Smooth muscle cell (in vitro differentiated cells): ENCODE measurements at regions not wholly inside any gene's neighbourhood (a gene's known extent, or its start where the extent isn't known, plus 50 kb on each side); places are given as distances from the start of the nearest gene placed in this dataset.

ENCODE experiments used
- DNase-seq: peaks from one replicate; lab custom pipeline; 2025; ENCODE audit not compliant: unreplicated experiment; lab: John Stamatoyannopoulos, UW
- H2AFZ ChIP-seq: fragments of 200-600 bp; sonication (generic); 2 replicates; pipeline ENCODE4 v1.6.0; 2016; ENCODE audit warnings: antibody characterized with exemption, low read depth, mild to moderate bottlenecking
- H3F3A ChIP-seq: fragments of 200-600 bp; sonication (generic); 2 replicates; pipeline ENCODE4 v1.6.0; 2017; ENCODE audit warnings: antibody characterized with exemption, low read depth
- H3K27ac ChIP-seq: fragments of 200-600 bp; sonication (generic); 2 replicates; pipeline ENCODE4 v1.5.1; 2016; ENCODE audit warnings: low read depth, mild to moderate bottlenecking
- H3K27me3 ChIP-seq: fragments of 200-600 bp; sonication (generic); 2 replicates; pipeline ENCODE4 v1.6.1; 2016; ENCODE audit warnings: low read depth, mild to moderate bottlenecking
- H3K36me3 ChIP-seq: fragments of 200-600 bp; sonication (generic); 2 replicates; pipeline ENCODE4 v1.5.1; 2016; ENCODE audit warnings: low read depth
- H3K4me1 ChIP-seq: fragments of 200-600 bp; sonication (generic); 2 replicates; pipeline ENCODE4 v1.5.1; 2016; ENCODE audit warnings: low read depth
- H3K4me2 ChIP-seq: fragments of 200-600 bp; sonication (generic); 2 replicates; pipeline ENCODE4 v1.6.0; 2016; ENCODE audit warnings: mild to moderate bottlenecking
- H3K4me3 ChIP-seq: fragments of 200-600 bp; sonication (generic); 2 replicates; pipeline ENCODE4 v1.5.1; 2016; ENCODE audit warnings: mild to moderate bottlenecking
- H3K79me2 ChIP-seq: fragments of 200-600 bp; sonication (generic); 2 replicates; pipeline ENCODE4 v1.6.0; 2016; ENCODE audit warnings: low read depth, mild to moderate bottlenecking
- H3K9ac ChIP-seq: fragments of 200-600 bp; sonication (generic); 2 replicates; pipeline ENCODE4 v1.6.0; 2016; ENCODE audit warnings: low read depth
- H3K9me3 ChIP-seq: fragments of 200-600 bp; sonication (generic); replicated peaks from 2 replicates; pipeline ENCODE4 v1.5.1; 2016; ENCODE audit warnings: low read depth
- H4K20me1 ChIP-seq: fragments of 200-600 bp; sonication (generic); 2 replicates; pipeline ENCODE4 v1.6.0; 2016; ENCODE audit warnings: low read depth
- CTCF ChIP-seq: fragments of 200-600 bp; sonication (generic); IDR thresholded peaks from 2 replicates; pipeline ENCODE4 v1.5.1; 2017; ENCODE audit warnings: borderline replicate concordance, mild to moderate bottlenecking, antibody characterized with exemption; ENCODE audit not compliant: insufficient read depth, poor library complexity, severe bottlenecking
- WGBS: methylation state at CpG from one replicate; pipeline ENCODE4 v1.1.7; 2016; ENCODE audit warnings: low lambda C conversion rate; 5-methylcytosine and 5-hydroxymethylcytosine counted together

GRCh38 chr2:120431386-120432292 lies 85.7 kb downstream of the INHBB start:
- no peaks in the 10 kb centered on the region for H3K79me2 ChIP-seq
- no peak overlapping the region for H3K27ac ChIP-seq
- no peak overlapping the region for H3K9ac ChIP-seq
- H3K36me3 ChIP-seq = no peaks in the 10 kb centered on the region
- no peak overlapping the region for H3K4me2 ChIP-seq
- H3K9me3 ChIP-seq = no peaks in the 10 kb centered on the region
- DNase-seq = no peak
- 90% methylated on average over 20 of the region's 20 CpGs for WGBS
- H3K4me3 ChIP-seq = no peak overlapping the region
- H3K27me3 ChIP-seq = peaks cover 12% of the 10 kb centered on the region
- H3F3A ChIP-seq = no peaks in the 10 kb centered on the region
- no peaks in the 10 kb centered on the region for H3K4me1 ChIP-seq
- H4K20me1 ChIP-seq = no peaks in the 10 kb centered on the region
- no peak overlapping the region for H2AFZ ChIP-seq
- no peak for TF ChIP-seq CTCF

- H3K4me3 ChIP-seq = no peak overlapping the region
- H3K9me3 ChIP-seq = no peaks in the 10 kb centered on the region
- peaks cover 12% of the 10 kb centered on the region for H3K27me3 ChIP-seq
- 93% methylated on average over 15 of the region's 24 CpGs for WGBS
- H3K36me3 ChIP-seq = no peaks in the 10 kb centered on the region
- no peak for TF ChIP-seq CTCF
- no peak overlapping the region for H2AFZ ChIP-seq
- H3K4me2 ChIP-seq = no peak overlapping the region
- no peaks in the 10 kb centered on the region for H3K79me2 ChIP-seq
- no peak overlapping the region for H3K9ac ChIP-seq
- H4K20me1 ChIP-seq = no peaks in the 10 kb centered on the region
- H3F3A ChIP-seq = no peaks in the 10 kb centered on the region
- DNase-seq = no peak
- H3K27ac ChIP-seq = no peak overlapping the region
- H3K4me1 ChIP-seq = no peaks in the 10 kb centered on the region
These were observed 86.5 kb downstream of the INHBB start for GRCh38 chr2:120432293-120432975.

GRCh38 chr2:120432976-120433815 lies 87.3 kb downstream of the INHBB start:
- TF ChIP-seq CTCF = no peak
- Histone ChIP-seq H3K4me1 (no peaks in the 10 kb centered on the region), H3K27me3 (peaks cover 12% of the 10 kb centered on the region), H3K4me3 (no peak overlapping the region), H3F3A (no peaks in the 10 kb centered on the region), H3K79me2 (no peaks in the 10 kb centered on the region), H4K20me1 (no peaks in the 10 kb centered on the region), H3K9me3 (no peaks in the 10 kb centered on the region), H3K27ac (no peak overlapping the region), H3K4me2 (no peak overlapping the region), H3K9ac (no peak overlapping the region), H3K36me3 (no peaks in the 10 kb centered on the region), H2AFZ (no peak overlapping the region)
- 93% methylated on average over 15 of the region's 17 CpGs for WGBS
- no peak for DNase-seq
